ENCODE measurements at regions not wholly inside any gene's neighbourhood (a gene's known extent, or its start where the extent isn't known, plus 50 kb on each side); places are given as distances from the start of the nearest gene placed in this dataset.

DNA sequence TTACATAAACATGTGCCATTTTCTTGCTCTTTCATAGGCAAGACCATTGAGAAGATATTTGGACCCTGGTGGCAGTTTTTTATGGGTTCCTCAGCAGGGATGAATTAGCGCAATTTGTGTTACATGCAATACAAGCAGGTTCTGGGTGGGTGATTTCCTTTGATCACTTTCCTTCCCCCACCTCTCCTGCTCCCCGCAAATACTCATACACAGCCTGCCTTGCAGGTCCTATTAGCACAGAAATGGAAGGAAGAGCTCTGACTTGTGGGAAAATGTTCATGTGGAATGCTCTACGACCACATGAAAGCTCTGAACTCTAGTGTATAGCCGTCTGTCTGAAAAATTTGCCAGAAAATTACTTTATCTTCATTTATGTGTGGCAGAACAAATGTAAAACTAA lies 361.0 kb upstream of the FAT1 start:
- TF ChIP-seq, protein P1, sequence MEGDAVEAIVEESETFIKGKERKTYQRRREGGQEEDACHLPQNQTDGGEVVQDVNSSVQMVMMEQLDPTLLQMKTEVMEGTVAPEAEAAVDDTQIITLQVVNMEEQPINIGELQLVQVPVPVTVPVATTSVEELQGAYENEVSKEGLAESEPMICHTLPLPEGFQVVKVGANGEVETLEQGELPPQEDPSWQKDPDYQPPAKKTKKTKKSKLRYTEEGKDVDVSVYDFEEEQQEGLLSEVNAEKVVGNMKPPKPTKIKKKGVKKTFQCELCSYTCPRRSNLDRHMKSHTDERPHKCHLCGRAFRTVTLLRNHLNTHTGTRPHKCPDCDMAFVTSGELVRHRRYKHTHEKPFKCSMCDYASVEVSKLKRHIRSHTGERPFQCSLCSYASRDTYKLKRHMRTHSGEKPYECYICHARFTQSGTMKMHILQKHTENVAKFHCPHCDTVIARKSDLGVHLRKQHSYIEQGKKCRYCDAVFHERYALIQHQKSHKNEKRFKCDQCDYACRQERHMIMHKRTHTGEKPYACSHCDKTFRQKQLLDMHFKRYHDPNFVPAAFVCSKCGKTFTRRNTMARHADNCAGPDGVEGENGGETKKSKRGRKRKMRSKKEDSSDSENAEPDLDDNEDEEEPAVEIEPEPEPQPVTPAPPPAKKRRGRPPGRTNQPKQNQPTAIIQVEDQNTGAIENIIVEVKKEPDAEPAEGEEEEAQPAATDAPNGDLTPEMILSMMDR (IDR thresholded peaks at IDR 0.05; ENCODE audit: insufficient read depth, low read length), result no peak
- TF ChIP-seq POLR2AphosphoS5 (IDR thresholded peaks at IDR 0.05; ENCODE audit: low read depth) (no peak), GABPA (IDR thresholded peaks at IDR 0.05; ENCODE audit: low read depth) (no peak), SPI1 (IDR thresholded peaks at IDR 0.05; ENCODE audit: borderline replicate concordance, low read depth) (no peak)
- TF ChIP-seq, protein P2, sequence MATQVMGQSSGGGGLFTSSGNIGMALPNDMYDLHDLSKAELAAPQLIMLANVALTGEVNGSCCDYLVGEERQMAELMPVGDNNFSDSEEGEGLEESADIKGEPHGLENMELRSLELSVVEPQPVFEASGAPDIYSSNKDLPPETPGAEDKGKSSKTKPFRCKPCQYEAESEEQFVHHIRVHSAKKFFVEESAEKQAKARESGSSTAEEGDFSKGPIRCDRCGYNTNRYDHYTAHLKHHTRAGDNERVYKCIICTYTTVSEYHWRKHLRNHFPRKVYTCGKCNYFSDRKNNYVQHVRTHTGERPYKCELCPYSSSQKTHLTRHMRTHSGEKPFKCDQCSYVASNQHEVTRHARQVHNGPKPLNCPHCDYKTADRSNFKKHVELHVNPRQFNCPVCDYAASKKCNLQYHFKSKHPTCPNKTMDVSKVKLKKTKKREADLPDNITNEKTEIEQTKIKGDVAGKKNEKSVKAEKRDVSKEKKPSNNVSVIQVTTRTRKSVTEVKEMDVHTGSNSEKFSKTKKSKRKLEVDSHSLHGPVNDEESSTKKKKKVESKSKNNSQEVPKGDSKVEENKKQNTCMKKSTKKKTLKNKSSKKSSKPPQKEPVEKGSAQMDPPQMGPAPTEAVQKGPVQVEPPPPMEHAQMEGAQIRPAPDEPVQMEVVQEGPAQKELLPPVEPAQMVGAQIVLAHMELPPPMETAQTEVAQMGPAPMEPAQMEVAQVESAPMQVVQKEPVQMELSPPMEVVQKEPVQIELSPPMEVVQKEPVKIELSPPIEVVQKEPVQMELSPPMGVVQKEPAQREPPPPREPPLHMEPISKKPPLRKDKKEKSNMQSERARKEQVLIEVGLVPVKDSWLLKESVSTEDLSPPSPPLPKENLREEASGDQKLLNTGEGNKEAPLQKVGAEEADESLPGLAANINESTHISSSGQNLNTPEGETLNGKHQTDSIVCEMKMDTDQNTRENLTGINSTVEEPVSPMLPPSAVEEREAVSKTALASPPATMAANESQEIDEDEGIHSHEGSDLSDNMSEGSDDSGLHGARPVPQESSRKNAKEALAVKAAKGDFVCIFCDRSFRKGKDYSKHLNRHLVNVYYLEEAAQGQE (IDR thresholded peaks at IDR 0.05; ENCODE audit: insufficient replicate concordance, low read depth), result no peak
- DNase-seq (ENCODE audit: low read depth in 1 of 2, low spot score in 1 of 2), result no peak
- Histone ChIP-seq H3K27me3 (ENCODE audit: insufficient read depth, poor library complexity, severe bottlenecking) (no peaks in the 10 kb centered on the region), H3K27ac (replicated peaks) (no peak overlapping the region), H3K4me3 (replicated peaks; ENCODE audit: insufficient read depth, low read length) (no peak overlapping the region)

DNA sequence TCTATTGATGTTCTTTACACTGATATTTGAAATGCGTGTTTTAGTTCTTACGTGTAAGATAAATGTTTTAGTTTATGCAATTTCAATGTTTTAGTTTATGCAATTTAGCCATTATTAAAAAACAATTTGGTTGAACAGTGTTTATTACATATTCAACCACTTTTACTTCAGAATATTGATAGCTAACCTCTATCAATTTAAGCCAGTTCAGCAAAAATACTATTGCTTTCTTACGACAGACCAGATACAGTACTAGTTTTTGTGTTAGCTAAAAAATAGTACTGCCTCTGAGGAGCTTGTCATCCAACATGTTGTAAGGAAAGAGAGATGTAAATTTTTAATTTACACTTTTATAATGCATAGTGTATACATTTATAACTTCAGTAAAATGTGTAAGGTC lies 361.7 kb upstream of the FAT1 start:
- Histone ChIP-seq H3K27ac (replicated peaks) (no peak overlapping the region), H3K27me3 (ENCODE audit: insufficient read depth, poor library complexity, severe bottlenecking) (no peaks in the 10 kb centered on the region), H3K4me3 (replicated peaks; ENCODE audit: insufficient read depth, low read length) (no peak overlapping the region)
- TF ChIP-seq, protein P1 (IDR thresholded peaks at IDR 0.05; ENCODE audit: insufficient read depth, low read length), result no peak
- no peak for TF ChIP-seq POLR2AphosphoS5 (IDR thresholded peaks at IDR 0.05; ENCODE audit: low read depth)
- TF ChIP-seq SPI1 (IDR thresholded peaks at IDR 0.05; ENCODE audit: borderline replicate concordance, low read depth), result no peak
- TF ChIP-seq GABPA (IDR thresholded peaks at IDR 0.05; ENCODE audit: low read depth), result no peak
- no peak for DNase-seq (ENCODE audit: low read depth in 1 of 2, low spot score in 1 of 2)

DNA sequence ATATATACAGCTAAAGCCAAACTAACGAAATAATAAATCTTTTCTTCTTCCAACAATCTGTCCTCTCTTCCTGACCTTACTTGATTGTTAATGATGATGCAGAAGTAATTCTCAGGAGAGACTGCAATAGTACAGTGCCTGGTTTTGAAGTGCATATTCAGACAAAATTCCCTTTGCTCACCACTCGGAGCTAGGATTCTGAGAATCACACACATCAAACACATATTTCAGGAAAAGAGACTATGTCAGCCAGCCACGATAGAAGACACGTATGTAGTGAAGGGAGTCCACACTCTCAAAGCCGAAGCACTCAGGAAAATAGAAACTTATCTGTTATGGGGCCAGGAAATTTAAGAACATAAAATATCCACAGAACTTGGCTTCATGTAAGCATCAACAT lies 362.5 kb upstream of the FAT1 start:
- TF ChIP-seq POLR2AphosphoS5 (IDR thresholded peaks at IDR 0.05; ENCODE audit: low read depth), result no peak
- no peak for TF ChIP-seq SPI1 (IDR thresholded peaks at IDR 0.05; ENCODE audit: borderline replicate concordance, low read depth)
- TF ChIP-seq GABPA (IDR thresholded peaks at IDR 0.05; ENCODE audit: low read depth), result no peak
- TF ChIP-seq, protein P1 (IDR thresholded peaks at IDR 0.05; ENCODE audit: insufficient read depth, low read length), result no peak
- TF ChIP-seq, protein P2 (IDR thresholded peaks at IDR 0.05; ENCODE audit: insufficient replicate concordance, low read depth), result no peak
- no peak for DNase-seq (ENCODE audit: low read depth in 1 of 2, low spot score in 1 of 2)
- H3K27ac ChIP-seq (replicated peaks), result no peak overlapping the region
- no peaks in the 10 kb centered on the region for H3K27me3 ChIP-seq (ENCODE audit: insufficient read depth, poor library complexity, severe bottlenecking)
- H3K4me3 ChIP-seq (replicated peaks; ENCODE audit: insufficient read depth, low read length), result no peak overlapping the region
